H1 (cell line): ENCODE measurements at regions not wholly inside any gene's neighbourhood (a gene's known extent, or its start where the extent isn't known, plus 50 kb on each side); places are given as distances from the start of the nearest gene placed in this dataset.

Source experiments
- CHD2 ChIP-seq: IDR thresholded peaks from 2 replicates; pipeline ENCODE4 v1.6.1; 2012; ENCODE audit warnings: low read length, improper control_type of control experiment
- NRF1 ChIP-seq: IDR thresholded peaks from 2 replicates; pipeline ENCODE4 v1.6.1; 2011; ENCODE audit warnings: mild to moderate bottlenecking, low read depth, low read length, improper control_type of control experiment
- SIN3A ChIP-seq, 2 experiments: IDR thresholded peaks in 1 of 2; conservative IDR thresholded peaks in 1 of 2; 2 replicates each; pipeline ENCODE4 v1.6.1; 2011 to 2012; ENCODE audit warnings: low read length in 2 of 2, improper control_type of control experiment in 1 of 2, low read depth in 1 of 2, mild to moderate bottlenecking in 1 of 2
- SP1 ChIP-seq: IDR thresholded peaks from 2 replicates; pipeline ENCODE4 v1.6.1; 2011; ENCODE audit warnings: low read depth, low read length
- TAF1 ChIP-seq: IDR thresholded peaks from 2 replicates; pipeline ENCODE4 v1.6.1; 2011; ENCODE audit warnings: mild to moderate bottlenecking, low read depth, low read length

- no peak for TF ChIP-seq TAF1
- no peak for TF ChIP-seq SP1
- no peak for TF ChIP-seq NRF1
- TF ChIP-seq SIN3A (conservative IDR thresholded peaks at IDR 0.05 in 1 of 2, IDR thresholded peaks at IDR 0.05 in 1 of 2; ENCODE audit: low read depth in 1 of 2, low read length in 2 of 2) = no peak
- TF ChIP-seq CHD2 = no peak
Measured at GRCh38 chr15:69609776-69610175, 157.2 kb downstream of the RPLP1 start (continued).
